Sigmoid colon (tissue), 4 donors: ENCODE measurements at regions not wholly inside any gene's neighbourhood (a gene's known extent, or its start where the extent isn't known, plus 50 kb on each side); places are given as distances from the start of the nearest gene placed in this dataset.

Source experiments
- CTCF ChIP-seq, 4 experiments: fragments of 450-650 bp in 3 of 4; fragments of 200-600 bp in 1 of 4; IDR thresholded peaks; one replicate each; pipeline ENCODE4 v1.5.1; 2016 to 2019; ENCODE audit warnings: antibody characterized with exemption in 4 of 4, mild to moderate bottlenecking in 3 of 4, moderate library complexity in 2 of 4
- EP300 ChIP-seq, 4 donors: sonication (generic); formaldehyde crosslinking; IDR thresholded peaks; one replicate each; pipeline ENCODE4 v1.6.1; 2017; ENCODE audit warnings: antibody characterized with exemption in 4 of 4
- POLR2A ChIP-seq, 2 donors: fragments of 450-650 bp; IDR thresholded peaks; one replicate each; pipeline ENCODE4 v1.6.1; 2016; ENCODE audit warnings: antibody characterized with exemption in 2 of 2, mild to moderate bottlenecking in 2 of 2, moderate library complexity in 2 of 2

GRCh38 chr22:19661156-19661555 is 53.1 kb upstream of the SEPTIN5 start:
- TF ChIP-seq POLR2A (IDR thresholded peaks at IDR 0.05) (no peak), CTCF (IDR thresholded peaks at IDR 0.05) (no peak), EP300 (IDR thresholded peaks at IDR 0.05) (no peak)
